ENCODE measurements at regions not wholly inside any gene's neighbourhood (a gene's known extent, or its start where the extent isn't known, plus 50 kb on each side); places are given as distances from the start of the nearest gene placed in this dataset.

DNA sequence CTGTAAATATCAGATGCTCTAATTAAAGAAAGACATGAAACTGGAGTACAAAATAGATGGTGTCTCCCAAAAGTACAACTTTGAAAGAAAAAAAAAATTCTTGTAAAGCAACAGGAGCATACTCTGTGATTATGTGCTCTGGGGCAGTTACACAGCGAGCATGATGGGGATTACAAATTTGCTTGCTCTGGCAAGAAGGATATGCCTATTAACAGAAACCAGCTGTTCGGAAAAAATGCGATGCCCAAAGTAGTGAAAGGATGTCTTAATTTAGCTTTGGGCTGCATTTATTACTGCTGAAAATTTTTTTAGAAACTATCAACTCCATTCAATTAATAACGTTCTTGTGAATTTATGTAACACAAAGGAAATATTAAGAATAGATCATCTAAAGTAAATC lies 256.9 kb upstream of the TPK1 start:
- H3K36me3 ChIP-seq (ENCODE audit: control insufficient read depth in 2 of 2, extremely low read depth in 1 of 2, insufficient read depth in 2 of 2, low read length in 2 of 2) = no peaks in the 10 kb centered on the region
- DNase-seq (ENCODE audit: low read depth, low spot score) (no peak), FAIRE-seq (no peak)
- ChIA-PET CTCF (no interaction called here), POLR2A (no interaction called here)
- peaks cover 3% of the 10 kb centered on the region for H3K9me3 ChIP-seq (replicated peaks; ENCODE audit: control insufficient read depth, insufficient read depth, low read length)
- TF ChIP-seq FOS (IDR thresholded peaks at IDR 0.05; ENCODE audit: borderline replicate concordance, insufficient read depth, low read length) (no peak), EZH2 (IDR thresholded peaks at IDR 0.05; ENCODE audit: borderline replicate concordance, low read depth, low read length, severe bottlenecking) (no peak), POLR2A (IDR thresholded peaks at IDR 0.05; ENCODE audit: low read depth, low read length) (no peak), MYC (IDR thresholded peaks at IDR 0.05; ENCODE audit: low read depth, low read length) (no peak), POLR2AphosphoS5 (IDR thresholded peaks at IDR 0.05; ENCODE audit: insufficient read depth, low read depth, low read length) (no peak), GATA2 (IDR thresholded peaks at IDR 0.05; ENCODE audit: insufficient read depth, insufficient read length, low read depth, low read length) (no peak), JUN (IDR thresholded peaks at IDR 0.05; ENCODE audit: borderline replicate concordance, insufficient read depth, insufficient read length, low read depth) (no peak)
- TF ChIP-seq, protein P1, sequence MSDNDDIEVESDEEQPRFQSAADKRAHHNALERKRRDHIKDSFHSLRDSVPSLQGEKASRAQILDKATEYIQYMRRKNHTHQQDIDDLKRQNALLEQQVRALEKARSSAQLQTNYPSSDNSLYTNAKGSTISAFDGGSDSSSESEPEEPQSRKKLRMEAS (IDR thresholded peaks at IDR 0.05; ENCODE audit: insufficient read depth, insufficient read length) = no peak
- TF ChIP-seq, protein P2, sequence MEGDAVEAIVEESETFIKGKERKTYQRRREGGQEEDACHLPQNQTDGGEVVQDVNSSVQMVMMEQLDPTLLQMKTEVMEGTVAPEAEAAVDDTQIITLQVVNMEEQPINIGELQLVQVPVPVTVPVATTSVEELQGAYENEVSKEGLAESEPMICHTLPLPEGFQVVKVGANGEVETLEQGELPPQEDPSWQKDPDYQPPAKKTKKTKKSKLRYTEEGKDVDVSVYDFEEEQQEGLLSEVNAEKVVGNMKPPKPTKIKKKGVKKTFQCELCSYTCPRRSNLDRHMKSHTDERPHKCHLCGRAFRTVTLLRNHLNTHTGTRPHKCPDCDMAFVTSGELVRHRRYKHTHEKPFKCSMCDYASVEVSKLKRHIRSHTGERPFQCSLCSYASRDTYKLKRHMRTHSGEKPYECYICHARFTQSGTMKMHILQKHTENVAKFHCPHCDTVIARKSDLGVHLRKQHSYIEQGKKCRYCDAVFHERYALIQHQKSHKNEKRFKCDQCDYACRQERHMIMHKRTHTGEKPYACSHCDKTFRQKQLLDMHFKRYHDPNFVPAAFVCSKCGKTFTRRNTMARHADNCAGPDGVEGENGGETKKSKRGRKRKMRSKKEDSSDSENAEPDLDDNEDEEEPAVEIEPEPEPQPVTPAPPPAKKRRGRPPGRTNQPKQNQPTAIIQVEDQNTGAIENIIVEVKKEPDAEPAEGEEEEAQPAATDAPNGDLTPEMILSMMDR (IDR thresholded peaks at IDR 0.05; ENCODE audit: extremely low read depth in 1 of 2, insufficient read depth in 1 of 2, low read depth in 1 of 2, low read length in 2 of 2) = no peak
- H3K4me2 ChIP-seq (ENCODE audit: insufficient read depth, low read length) = no peak overlapping the region
- H3K27ac ChIP-seq (ENCODE audit: insufficient read depth, low read depth, low read length) = no peak overlapping the region
- no peaks in the 10 kb centered on the region for H3K9me1 ChIP-seq (replicated peaks; ENCODE audit: control insufficient read depth, extremely low read depth, insufficient read depth, low read length)
- H4K20me1 ChIP-seq (replicated peaks; ENCODE audit: control insufficient read depth, extremely low read depth, insufficient read depth, low read length) = no peaks in the 10 kb centered on the region
- no TSS peak for BruUV-seq (replicated peaks)
- H3K9ac ChIP-seq (replicated peaks; ENCODE audit: extremely low read depth, insufficient read depth, low read length) = no peak overlapping the region
- dilution Hi-C loops (cut with MboI; ENCODE audit: extremely low pct_ligation_motif_present, low sequenced_read_pairs) = no loop called here
- no peaks in the 10 kb centered on the region for H3K4me1 ChIP-seq (ENCODE audit: control insufficient read depth, extremely low read depth, insufficient read depth, low read length)
- no peak overlapping the region for H3K4me3 ChIP-seq (replicated peaks in 1 of 3; ENCODE audit: insufficient read depth in 1 of 3, low read depth in 1 of 3, low read length in 3 of 3)
- no peak overlapping the region for H2AFZ ChIP-seq (ENCODE audit: low read depth, low read length)
- intact Hi-C loops (cut with micrococcal nuclease) = no loop called here
- no peaks in the 10 kb centered on the region for H3K27me3 ChIP-seq (ENCODE audit: control insufficient read depth in 2 of 2, insufficient read depth in 2 of 2, low read length in 2 of 2)
- no peaks in the 10 kb centered on the region for H3K79me2 ChIP-seq (ENCODE audit: control insufficient read depth, insufficient read depth, low read length)

Measured in endothelial cell of umbilical vein (primary cell).